SK-N-DZ (cell line): ENCODE measurements at regions not wholly inside any gene's neighbourhood (a gene's known extent, or its start where the extent isn't known, plus 50 kb on each side); places are given as distances from the start of the nearest gene placed in this dataset.

Source experiments
- DNase-seq: peaks from one replicate; pipeline ENCODE4 v3.0.0-alpha.2; 2015; ENCODE audit warnings: low spot score

- DNase-seq: no peak
Measured at GRCh38 chr2:206368484-206368883, 74.8 kb upstream of the ADAM23 start.

- DNase-seq: peak; percentile 53
Measured at GRCh38 chr2:206368933-206369569, 74.3 kb upstream of the ADAM23 start.

GRCh38 chr2:206375956-206376355, 67.4 kb upstream of the ADAM23 start:
- no peak for DNase-seq

GRCh38 chr2:206378835-206379234, 64.5 kb upstream of the ADAM23 start:
- no peak for DNase-seq

DNA sequence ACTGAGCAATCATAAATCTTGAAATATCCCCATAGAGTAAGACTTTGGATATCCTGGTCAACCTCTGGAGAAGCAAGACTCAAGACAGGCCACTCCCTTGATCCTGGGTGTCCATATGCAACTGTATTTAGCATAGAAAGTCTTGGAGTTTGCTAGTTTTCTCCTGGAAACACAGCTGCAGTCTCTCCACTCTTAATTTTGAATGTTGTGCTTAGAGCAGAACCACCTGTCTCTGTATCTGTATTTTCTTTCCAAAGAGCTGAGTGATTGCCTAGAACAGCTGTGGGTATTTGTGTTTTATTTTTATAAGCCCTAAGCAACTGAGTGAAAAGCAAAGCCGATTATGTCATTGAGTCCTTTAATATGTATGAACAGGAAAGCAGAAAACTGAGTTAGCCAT, 64.1 kb upstream of the ADAM23 start:
- DNase-seq: no peak

DNA sequence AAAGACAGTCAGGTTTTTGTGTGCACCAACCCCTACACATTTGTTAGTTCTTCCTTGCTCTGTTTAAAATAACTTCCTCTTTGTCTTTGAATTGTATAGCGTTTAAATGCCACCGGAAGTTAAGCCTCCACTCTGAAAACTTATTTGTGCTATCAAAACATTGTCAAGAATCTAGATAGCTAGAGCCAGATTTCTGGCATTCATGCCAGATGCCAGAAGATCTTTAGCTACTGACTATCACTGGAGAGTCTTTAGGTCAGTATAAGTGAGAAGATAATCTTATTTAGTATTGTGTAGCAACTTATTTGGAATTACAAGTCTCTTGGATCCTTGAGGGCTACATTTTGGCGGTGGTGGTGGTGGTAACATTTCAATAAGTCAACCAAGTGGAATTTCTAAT, 63.4 kb upstream of the ADAM23 start:
- DNase-seq: no peak

DNA sequence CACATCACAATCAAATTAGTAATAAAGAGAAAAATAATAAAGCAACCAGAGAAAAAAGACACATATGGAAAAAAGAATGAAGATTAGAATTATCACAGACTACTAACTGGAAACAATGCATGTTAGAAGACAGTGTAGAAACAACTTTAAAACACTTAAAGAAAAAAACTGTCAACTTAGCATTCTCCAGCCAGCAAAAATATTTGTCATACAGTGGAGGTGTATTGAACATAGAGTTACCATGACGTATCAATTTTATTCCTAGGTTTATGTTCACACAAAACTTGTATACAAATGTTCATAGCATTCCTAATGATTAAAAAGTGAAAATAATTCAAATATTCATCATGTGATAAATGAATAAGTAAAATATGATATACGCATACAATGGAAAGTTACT, 61.5 kb upstream of the ADAM23 start:
- no peak for DNase-seq

GRCh38 chr2:206383669-206384068, 59.7 kb upstream of the ADAM23 start:
- DNase-seq: no peak

- no peak for DNase-seq
Measured at GRCh38 chr2:206387808-206388207, 55.5 kb upstream of the ADAM23 start.

DNA sequence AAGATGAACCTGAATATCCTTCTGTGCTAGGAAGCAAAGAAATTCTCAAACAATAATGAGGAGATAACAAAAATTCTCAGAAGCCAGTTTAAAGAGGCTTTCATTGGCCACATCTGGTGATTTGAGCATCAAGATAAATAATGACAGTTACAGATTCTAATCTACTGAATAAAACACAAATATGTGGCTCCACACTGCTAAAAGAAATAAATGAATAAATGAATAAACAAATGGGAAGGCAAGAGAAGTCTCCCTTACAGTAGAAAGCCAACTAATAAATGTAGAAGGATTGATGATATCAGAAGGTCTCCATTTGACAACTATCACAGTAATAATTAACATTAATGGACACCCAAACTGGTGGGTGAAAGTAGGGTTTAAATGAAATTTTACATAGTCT, 54.6 kb upstream of the ADAM23 start:
- DNase-seq: no peak

- no peak for DNase-seq
Measured at GRCh38 chr2:206389164-206389563, 54.2 kb upstream of the ADAM23 start.

GRCh38 chr2:206390181-206390580, 53.2 kb upstream of the ADAM23 start:
- no peak for DNase-seq

DNA sequence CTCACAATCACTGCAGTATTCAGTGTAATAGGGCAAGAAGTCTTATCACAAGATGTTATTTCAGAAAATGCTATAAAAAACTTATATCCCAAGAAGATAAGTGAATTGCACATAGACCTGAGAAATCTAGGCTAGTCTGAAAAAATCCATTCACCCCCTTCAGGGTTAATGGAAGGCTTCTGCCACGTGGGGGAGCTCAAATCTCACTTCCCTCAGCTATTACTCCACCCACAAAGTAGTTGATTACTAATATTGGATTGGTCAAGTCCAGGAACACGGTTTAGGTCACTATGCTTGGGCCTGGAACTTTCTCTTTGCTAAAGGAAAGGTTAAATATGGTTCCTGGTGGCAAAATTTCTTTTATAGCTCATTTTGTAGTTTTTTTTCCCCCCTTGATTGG, 51.2 kb upstream of the ADAM23 start:
- peak; percentile 56 for DNase-seq
